ENCODE measurements at regions not wholly inside any gene's neighbourhood (a gene's known extent, or its start where the extent isn't known, plus 50 kb on each side); places are given as distances from the start of the nearest gene placed in this dataset.

DNA sequence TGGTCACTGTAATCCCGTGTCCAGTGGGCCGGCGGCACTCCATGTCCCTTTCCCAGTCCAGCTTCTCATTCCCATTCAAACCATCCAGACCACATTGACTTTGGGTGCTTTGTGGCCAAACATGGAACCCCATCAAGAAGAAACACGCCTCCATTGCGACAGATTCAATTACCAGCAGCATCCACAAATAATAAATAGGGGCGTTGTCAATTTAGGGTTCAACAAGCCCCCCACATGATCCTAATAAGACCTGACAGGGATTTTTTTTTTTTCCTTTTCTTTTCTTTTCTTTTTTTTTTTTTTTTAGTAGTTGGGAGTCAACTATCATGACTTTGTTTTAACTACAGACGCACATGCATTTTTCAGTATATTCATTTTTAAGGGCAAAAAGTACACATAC is 149.4 kb downstream of the DICER1 start:
- H3K27ac ChIP-seq (ENCODE audit: low read depth, low read length): no peak overlapping the region
- no peaks in the 10 kb centered on the region for H3K9me2 ChIP-seq (replicated peaks; ENCODE audit: control insufficient read depth, low read length)
- H3K4me2 ChIP-seq (ENCODE audit: low read length): no peak overlapping the region
- H3K9me3 ChIP-seq (ENCODE audit: control insufficient read depth, insufficient read depth, low read length): no peaks in the 10 kb centered on the region
- no peaks in the 10 kb centered on the region for H3K36me3 ChIP-seq (ENCODE audit: control insufficient read depth, low read length)
- H3K79me2 ChIP-seq (ENCODE audit: control insufficient read depth, low read length): no peaks in the 10 kb centered on the region
- no peaks in the 10 kb centered on the region for H4K20me1 ChIP-seq (ENCODE audit: control insufficient read depth, insufficient read depth, low read depth, low read length)
- H3K4me3 ChIP-seq (ENCODE audit: low read length): no peak overlapping the region
- no peaks in the 10 kb centered on the region for H3F3A ChIP-seq (ENCODE audit: control insufficient read depth, insufficient read depth)
- TF ChIP-seq CTCF (IDR thresholded peaks at IDR 0.05; ENCODE audit: low read depth, low read length, poor library complexity, severe bottlenecking) (no peak), EZH2phosphoT487 (IDR thresholded peaks at IDR 0.05; ENCODE audit: borderline replicate concordance, low read length) (no peak)
- peaks cover 2% of the 10 kb centered on the region; the same call in 1 of the 2 replicates for H3K4me1 ChIP-seq (ENCODE audit: control insufficient read depth, low read length)
- no peaks in the 10 kb centered on the region for H3K27me3 ChIP-seq (ENCODE audit: control insufficient read depth, low read length)

GRCh38 chr14:95006479-95006878 is 150.8 kb downstream of the DICER1 start:
- TF ChIP-seq CTCF (IDR thresholded peaks at IDR 0.05; ENCODE audit: low read depth, low read length, poor library complexity, severe bottlenecking): no peak
- no peak for TF ChIP-seq EZH2phosphoT487 (IDR thresholded peaks at IDR 0.05; ENCODE audit: borderline replicate concordance, low read length)
- no peaks in the 10 kb centered on the region for H3K9me2 ChIP-seq (replicated peaks; ENCODE audit: control insufficient read depth, low read length)

GRCh38 chr14:95006051-95006450 is 151.3 kb downstream of the DICER1 start:
- Histone ChIP-seq H3K4me3 (ENCODE audit: low read length) (no peak overlapping the region), H3K36me3 (ENCODE audit: control insufficient read depth, low read length) (no peaks in the 10 kb centered on the region), H3K4me2 (ENCODE audit: low read length) (no peak overlapping the region), H3K79me2 (ENCODE audit: control insufficient read depth, low read length) (no peaks in the 10 kb centered on the region), H3K9me3 (ENCODE audit: control insufficient read depth, insufficient read depth, low read length) (no peaks in the 10 kb centered on the region), H4K20me1 (ENCODE audit: control insufficient read depth, insufficient read depth, low read depth, low read length) (no peaks in the 10 kb centered on the region), H3K27ac (ENCODE audit: low read depth, low read length) (no peak overlapping the region), H3K4me1 (ENCODE audit: control insufficient read depth, low read length) (peaks cover 2% of the 10 kb centered on the region; the same call in 1 of the 2 replicates), H3F3A (ENCODE audit: control insufficient read depth, insufficient read depth) (no peaks in the 10 kb centered on the region), H3K27me3 (ENCODE audit: control insufficient read depth, low read length) (no peaks in the 10 kb centered on the region), H3K9me2 (replicated peaks; ENCODE audit: control insufficient read depth, low read length) (no peaks in the 10 kb centered on the region)
- no peak for TF ChIP-seq CTCF (IDR thresholded peaks at IDR 0.05; ENCODE audit: low read depth, low read length, poor library complexity, severe bottlenecking)
- TF ChIP-seq EZH2phosphoT487 (IDR thresholded peaks at IDR 0.05; ENCODE audit: borderline replicate concordance, low read length): no peak

More at GRCh38 chr14:95006479-95006878, 150.8 kb downstream of the DICER1 start:
- Histone ChIP-seq H3K4me2 (ENCODE audit: low read length) (no peak overlapping the region), H3K4me1 (ENCODE audit: control insufficient read depth, low read length) (peaks cover 2% of the 10 kb centered on the region; the same call in 1 of the 2 replicates), H3K27ac (ENCODE audit: low read depth, low read length) (no peak overlapping the region), H3K9me3 (ENCODE audit: control insufficient read depth, insufficient read depth, low read length) (no peaks in the 10 kb centered on the region), H3K27me3 (ENCODE audit: control insufficient read depth, low read length) (no peaks in the 10 kb centered on the region), H3K36me3 (ENCODE audit: control insufficient read depth, low read length) (no peaks in the 10 kb centered on the region), H3K4me3 (ENCODE audit: low read length) (no peak overlapping the region), H4K20me1 (ENCODE audit: control insufficient read depth, insufficient read depth, low read depth, low read length) (no peaks in the 10 kb centered on the region), H3K79me2 (ENCODE audit: control insufficient read depth, low read length) (no peaks in the 10 kb centered on the region), H3F3A (ENCODE audit: control insufficient read depth, insufficient read depth) (no peaks in the 10 kb centered on the region)

Measured in DOHH2 (cell line).